Thyroid gland (tissue), 4 donors: ENCODE measurements at regions not wholly inside any gene's neighbourhood (a gene's known extent, or its start where the extent isn't known, plus 50 kb on each side); places are given as distances from the start of the nearest gene placed in this dataset.

ENCODE experiments used
- POLR2A ChIP-seq, 2 donors: fragments of 450-650 bp; IDR thresholded peaks; one replicate each; pipeline ENCODE4 v1.6.1; 2017; ENCODE audit warnings: antibody characterized with exemption in 2 of 2, mild to moderate bottlenecking in 2 of 2, moderate library complexity in 1 of 2
- TF ChIP-seq, protein P1 (sequence below), 6 experiments: fragments of 200-600 bp in 3 of 6; fragments of 450-650 bp in 3 of 6; sonication (generic) in 3 of 6; IDR thresholded peaks; one replicate each; pipeline ENCODE4 v1.5.1; 2016 to 2019; ENCODE audit warnings: antibody characterized with exemption in 6 of 6, mild to moderate bottlenecking in 2 of 6, inconsistent platforms in 1 of 6, moderate library complexity in 1 of 6

DNA sequence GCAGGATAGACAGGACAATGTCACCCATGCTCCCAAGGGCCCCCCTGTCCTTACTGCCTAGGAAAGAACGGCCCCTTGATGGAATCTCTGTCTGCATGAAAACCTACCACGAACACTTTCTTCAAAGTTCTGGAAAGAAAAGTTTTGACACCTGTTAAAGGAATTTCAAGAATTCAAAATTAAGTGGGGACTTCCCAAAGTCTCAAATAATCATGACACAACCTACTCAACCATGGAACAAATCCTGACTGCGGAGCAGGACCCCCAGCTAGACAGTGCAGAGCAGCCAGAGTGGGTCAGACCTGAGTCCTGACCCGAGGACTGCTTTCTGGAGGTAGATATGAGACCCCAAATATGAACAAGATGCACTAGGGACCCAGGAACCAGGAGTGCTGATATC lies 245.3 kb upstream of the NSMCE3 start:
- TF ChIP-seq, protein P1, sequence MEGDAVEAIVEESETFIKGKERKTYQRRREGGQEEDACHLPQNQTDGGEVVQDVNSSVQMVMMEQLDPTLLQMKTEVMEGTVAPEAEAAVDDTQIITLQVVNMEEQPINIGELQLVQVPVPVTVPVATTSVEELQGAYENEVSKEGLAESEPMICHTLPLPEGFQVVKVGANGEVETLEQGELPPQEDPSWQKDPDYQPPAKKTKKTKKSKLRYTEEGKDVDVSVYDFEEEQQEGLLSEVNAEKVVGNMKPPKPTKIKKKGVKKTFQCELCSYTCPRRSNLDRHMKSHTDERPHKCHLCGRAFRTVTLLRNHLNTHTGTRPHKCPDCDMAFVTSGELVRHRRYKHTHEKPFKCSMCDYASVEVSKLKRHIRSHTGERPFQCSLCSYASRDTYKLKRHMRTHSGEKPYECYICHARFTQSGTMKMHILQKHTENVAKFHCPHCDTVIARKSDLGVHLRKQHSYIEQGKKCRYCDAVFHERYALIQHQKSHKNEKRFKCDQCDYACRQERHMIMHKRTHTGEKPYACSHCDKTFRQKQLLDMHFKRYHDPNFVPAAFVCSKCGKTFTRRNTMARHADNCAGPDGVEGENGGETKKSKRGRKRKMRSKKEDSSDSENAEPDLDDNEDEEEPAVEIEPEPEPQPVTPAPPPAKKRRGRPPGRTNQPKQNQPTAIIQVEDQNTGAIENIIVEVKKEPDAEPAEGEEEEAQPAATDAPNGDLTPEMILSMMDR (IDR thresholded peaks at IDR 0.05): no peak
- TF ChIP-seq POLR2A (IDR thresholded peaks at IDR 0.05): no peak
